H1 (cell line): ENCODE measurements at regions not wholly inside any gene's neighbourhood (a gene's known extent, or its start where the extent isn't known, plus 50 kb on each side); places are given as distances from the start of the nearest gene placed in this dataset.

Source experiments
- CTCF ChIA-PET: fragments of 300-600 bp; sonication (Branson Sonifier 250); formaldehyde crosslinking; loops from one replicate; lab custom pipeline; 2021; ENCODE audit not compliant: partially characterized antibody; lab: Charles Lee
- POLR2A ChIA-PET: fragments of 300-600 bp; sonication (Branson Sonifier 250); formaldehyde crosslinking; loops from one replicate; lab custom pipeline; 2021; ENCODE audit warnings: inconsistent platforms; ENCODE audit not compliant: partially characterized antibody; lab: Charles Lee
- DNase-seq, 2 experiments: peaks; one replicate each; pipeline versions ENCODE4 v3.0.0 to v3.0.0-alpha.2; 2010 to 2022; ENCODE audit warnings: low spot score in 2 of 2, low read depth in 1 of 2, mixed read lengths in 1 of 2
- FAIRE-seq: peaks from 2 replicates; lab custom pipeline; 2011; peaks lifted over from hg19 to GRCh38; lab: Jason Lieb, UNC
- H2AFZ ChIP-seq: 2 replicates; pipeline ENCODE4 v1.8.1; 2012; ENCODE audit warnings: low read length, inconsistent platforms
- H2AK5ac ChIP-seq: 2 replicates; pipeline ENCODE4 v1.6.1; 2013; ENCODE audit warnings: low read depth, low read length
- H2BK120ac ChIP-seq: replicated peaks from 2 replicates; pipeline ENCODE3; 2013; ENCODE audit warnings: low read depth, low read length, inconsistent platforms
- H2BK12ac ChIP-seq: 2 replicates; pipeline ENCODE4 v1.6.1; 2013; ENCODE audit warnings: low read depth, low read length
- H2BK15ac ChIP-seq: 2 replicates; pipeline ENCODE4 v1.6.1; 2013; ENCODE audit warnings: low read length
- H2BK20ac ChIP-seq: 2 replicates; pipeline ENCODE4 v1.6.1; 2013; ENCODE audit warnings: low read length
- H2BK5ac ChIP-seq: 2 replicates; pipeline ENCODE4 v1.6.1; 2013; ENCODE audit warnings: low read depth, low read length
- H3K14ac ChIP-seq: 2 replicates; pipeline ENCODE4 v1.6.1; 2013; ENCODE audit warnings: inconsistent platforms; ENCODE audit not compliant: insufficient read length
- H3K18ac ChIP-seq: 2 replicates; pipeline ENCODE4 v1.6.1; 2013; ENCODE audit warnings: low read length; ENCODE audit errors: extremely low read depth
- H3K23ac ChIP-seq: 2 replicates; pipeline ENCODE4 v1.6.1; 2013; ENCODE audit warnings: inconsistent platforms; ENCODE audit not compliant: insufficient read length
- H3K23me2 ChIP-seq: 2 replicates; pipeline ENCODE4 v1.6.1; 2013; ENCODE audit warnings: low read depth, low read length
- H3K27ac ChIP-seq: 2 replicates; pipeline ENCODE4 v1.6.1; 2011; ENCODE audit warnings: low read depth, low read length, inconsistent platforms
- H3K27me3 ChIP-seq, 4 experiments: replicated peaks in 1 of 4; 1 replicate in 1 of 4; 2 replicates in 3 of 4; pipeline versions ENCODE4 v1.6.1 to v1.8.1; 2011 to 2013; ENCODE audit warnings: low read length in 3 of 4, mild to moderate bottlenecking in 3 of 4, inconsistent platforms in 2 of 4, mixed read lengths in 2 of 4, moderate library complexity in 1 of 4; ENCODE audit not compliant: control insufficient read depth in 3 of 4, insufficient read depth in 3 of 4; ENCODE audit errors: extremely low read depth in 1 of 4
- H3K36me3 ChIP-seq, 4 experiments: 2 replicates each; pipeline versions ENCODE4 v1.6.1 to v1.8.1; 2011 to 2013; ENCODE audit warnings: mild to moderate bottlenecking in 4 of 4, low read length in 3 of 4, moderate library complexity in 2 of 4, control low read depth in 1 of 4, inconsistent platforms in 1 of 4; ENCODE audit not compliant: insufficient read depth in 4 of 4, control insufficient read depth in 2 of 4
- H3K4ac ChIP-seq: replicated peaks from 2 replicates; pipeline ENCODE3; 2013; ENCODE audit warnings: low read length, low read depth, mixed read lengths, inconsistent platforms; ENCODE audit not compliant: insufficient read length
- H3K4me1 ChIP-seq, 4 experiments: replicated peaks in 1 of 4; 1 replicate in 1 of 4; 2 replicates in 3 of 4; pipeline versions ENCODE4 v1.6.1 to v1.8.1; 2011 to 2013; ENCODE audit warnings: low read length in 3 of 4, inconsistent platforms in 2 of 4, mixed read lengths in 1 of 4; ENCODE audit not compliant: insufficient read depth in 4 of 4, control insufficient read depth in 3 of 4
- H3K4me2 ChIP-seq, 2 experiments: 2 replicates each; pipeline versions ENCODE4 v1.6.1 to v1.8.1; 2011 to 2013; ENCODE audit warnings: low read depth in 2 of 2, low read length in 2 of 2, control low read depth in 1 of 2, inconsistent platforms in 1 of 2, mild to moderate bottlenecking in 1 of 2; ENCODE audit not compliant: insufficient read depth in 1 of 2
- H3K4me3 ChIP-seq, 4 experiments: fragments of 200-600, 300-600 bp in 1 of 4; sonication (generic), shearing (Covaris generic), sonication (Bioruptor Twin) in 1 of 4; 2 replicates each; pipeline versions ENCODE4 v1.5.1 to v1.8.1; 2011 to 2016; ENCODE audit warnings: low read length in 4 of 4, low read depth in 3 of 4, control low read depth in 2 of 4, inconsistent platforms in 2 of 4, mild to moderate bottlenecking in 2 of 4, mixed read lengths in 1 of 4, moderate library complexity in 1 of 4; ENCODE audit not compliant: insufficient read depth in 2 of 4; ENCODE audit errors: extremely low read depth in 1 of 4
- H3K56ac ChIP-seq: replicated peaks from 2 replicates; pipeline ENCODE3; 2013; ENCODE audit warnings: low read depth, mild to moderate bottlenecking, mixed read lengths, low read length, inconsistent platforms; ENCODE audit not compliant: insufficient read length
- H3K79me1 ChIP-seq: 2 replicates; pipeline ENCODE4 v1.6.1; 2013; ENCODE audit warnings: low read depth, low read length, control low read depth
- H3K79me2 ChIP-seq, 2 experiments: 2 replicates each; pipeline versions ENCODE4 v1.6.1 to v1.8.1; 2012 to 2013; ENCODE audit warnings: low read length in 2 of 2, mild to moderate bottlenecking in 2 of 2, inconsistent platforms in 1 of 2; ENCODE audit not compliant: insufficient read depth in 2 of 2, control insufficient read depth in 1 of 2
- H3K9ac ChIP-seq, 4 experiments: replicated peaks in 1 of 4; 1 replicate in 1 of 4; 2 replicates in 3 of 4; pipeline versions ENCODE4 v1.6.1 to v1.8.1; 2011 to 2013; ENCODE audit warnings: low read depth in 3 of 4, low read length in 3 of 4, control low read depth in 2 of 4, mild to moderate bottlenecking in 2 of 4, moderate library complexity in 2 of 4, inconsistent platforms in 1 of 4; ENCODE audit errors: extremely low read depth in 1 of 4
- H3K9me3 ChIP-seq, 2 experiments: 2 replicates each; pipeline versions ENCODE4 v1.6.1 to v1.8.1; 2012 to 2013; ENCODE audit warnings: mild to moderate bottlenecking in 2 of 2, moderate library complexity in 2 of 2, control low read depth in 1 of 2, inconsistent platforms in 1 of 2, low read depth in 1 of 2, low read length in 1 of 2, mixed read lengths in 1 of 2; ENCODE audit not compliant: insufficient read depth in 2 of 2
- H4K20me1 ChIP-seq, 2 experiments: replicated peaks in 1 of 2; 2 replicates each; pipeline versions ENCODE3 to v1.8.1; 2011 to 2013; ENCODE audit warnings: inconsistent platforms in 2 of 2, low read length in 2 of 2, mild to moderate bottlenecking in 1 of 2; ENCODE audit not compliant: insufficient read depth in 2 of 2, control insufficient read depth in 1 of 2
- H4K5ac ChIP-seq: 2 replicates; pipeline ENCODE4 v1.6.1; 2013; ENCODE audit warnings: low read length, low read depth, mixed read lengths, inconsistent platforms; ENCODE audit not compliant: insufficient read length
- H4K8ac ChIP-seq: 2 replicates; pipeline ENCODE4 v1.8.0; 2013; ENCODE audit warnings: mild to moderate bottlenecking, moderate library complexity, low read length, inconsistent platforms; ENCODE audit not compliant: insufficient read depth; ENCODE audit errors: extremely low read depth
- H4K91ac ChIP-seq: replicated peaks from 2 replicates; pipeline ENCODE3; 2013; ENCODE audit warnings: low read length, mixed read lengths, inconsistent platforms; ENCODE audit not compliant: insufficient read length
- BRCA1 ChIP-seq: IDR thresholded peaks from 2 replicates; pipeline ENCODE4 v1.6.1; 2012; ENCODE audit warnings: low read depth, low read length, improper control_type of control experiment
- CEBPB ChIP-seq: IDR thresholded peaks from 2 replicates; pipeline ENCODE4 v1.6.1; 2012; ENCODE audit warnings: low read depth, low read length
- EP300 ChIP-seq, 2 experiments: IDR thresholded peaks; 1 replicate in 1 of 2; 2 replicates in 1 of 2; pipeline ENCODE4 v1.6.1; 2011 to 2012; ENCODE audit warnings: low read depth in 2 of 2, low read length in 2 of 2, mild to moderate bottlenecking in 2 of 2, borderline replicate concordance in 1 of 2, inconsistent platforms in 1 of 2, moderate library complexity in 1 of 2
- JUN ChIP-seq: IDR thresholded peaks from 2 replicates; pipeline ENCODE4 v1.6.1; 2011; ENCODE audit warnings: low read depth, mild to moderate bottlenecking, improper control_type of control experiment, low read length
- JUND ChIP-seq: IDR thresholded peaks from 2 replicates; pipeline ENCODE4 v1.6.1; 2011; ENCODE audit warnings: mild to moderate bottlenecking, improper control_type of control experiment, low read length
- KDM1A ChIP-seq: fragments of 200-600, 300-600 bp; sonication (generic); IDR thresholded peaks from 2 replicates; pipeline ENCODE4 v1.7.1; 2016; ENCODE audit warnings: mild to moderate bottlenecking, low read length, borderline replicate concordance
- MAX ChIP-seq: IDR thresholded peaks from 2 replicates; pipeline ENCODE4 v1.6.1; 2012; ENCODE audit warnings: inconsistent platforms
- PHF8 ChIP-seq: fragments of 200-600 bp; sonication (generic); conservative IDR thresholded peaks from 2 replicates; pipeline ENCODE4 v1.7.1; 2012; ENCODE audit warnings: low read depth, mild to moderate bottlenecking, inconsistent platforms, low read length, moderate library complexity
- POLR2A ChIP-seq, 2 experiments: IDR thresholded peaks; 1 replicate in 1 of 2; 2 replicates in 1 of 2; pipeline ENCODE4 v1.6.1; 2011; ENCODE audit warnings: low read depth in 2 of 2, low read length in 2 of 2, mild to moderate bottlenecking in 2 of 2; ENCODE audit errors: control extremely low read depth in 1 of 2
- RAD21 ChIP-seq, 2 experiments: IDR thresholded peaks in 1 of 2; conservative IDR thresholded peaks in 1 of 2; 2 replicates each; pipeline ENCODE4 v1.6.1; 2011; ENCODE audit warnings: low read depth in 2 of 2, low read length in 2 of 2, improper control_type of control experiment in 1 of 2, inconsistent platforms in 1 of 2, mild to moderate bottlenecking in 1 of 2, moderate library complexity in 1 of 2
- RBBP5 ChIP-seq: IDR thresholded peaks from 2 replicates; pipeline ENCODE4 v1.7.1; 2012; ENCODE audit warnings: low read depth, mild to moderate bottlenecking, inconsistent platforms, low read length, moderate library complexity, borderline replicate concordance
- RFX5 ChIP-seq: IDR thresholded peaks from 2 replicates; pipeline ENCODE4 v1.6.1; 2011; ENCODE audit warnings: low read depth, low read length, improper control_type of control experiment, borderline replicate concordance
- SAP30 ChIP-seq: fragments of 300-600 bp; sonication (generic); IDR thresholded peaks from 2 replicates; pipeline ENCODE4 v1.7.1; 2012; ENCODE audit warnings: low read length, moderate library complexity, mild to moderate bottlenecking, inconsistent platforms; ENCODE audit not compliant: insufficient read depth, insufficient replicate concordance
- SP1 ChIP-seq: IDR thresholded peaks from 2 replicates; pipeline ENCODE4 v1.6.1; 2011; ENCODE audit warnings: low read depth, low read length
- TCF12 ChIP-seq: IDR thresholded peaks from 2 replicates; pipeline ENCODE4 v1.6.1; 2011; ENCODE audit warnings: low read depth, mild to moderate bottlenecking, low read length
- WGBS, 2 experiments: shearing (Covaris generic) in 1 of 2; methylation state at CpG; one replicate each; pipeline versions ENCODE4 v1.1.6 to v1.1.7; 2013 to 2015; ENCODE audit warnings: low lambda C conversion rate in 2 of 2, mixed read lengths in 2 of 2, inconsistent platforms in 1 of 2, low coverage in 1 of 2, missing lambda C conversion rate in 1 of 2; ENCODE audit not compliant: insufficient replicate concordance in 2 of 2, insufficient coverage in 1 of 2, insufficient read length in 1 of 2; ENCODE audit errors: extremely low coverage in 1 of 2, missing lambda C conversion rate in 1 of 2; 5-methylcytosine and 5-hydroxymethylcytosine counted together

- no peaks in the 10 kb centered on the region for H4K20me1 ChIP-seq
- H2BK20ac ChIP-seq = no peak overlapping the region
- no peak overlapping the region for H2BK120ac ChIP-seq
- H2BK12ac ChIP-seq = no peak overlapping the region
- no peaks in the 10 kb centered on the region for H3K4me1 ChIP-seq
- H4K5ac ChIP-seq = no peak overlapping the region
- H3K18ac ChIP-seq = no peak overlapping the region
- no peaks in the 10 kb centered on the region; a peak in 1 of 4 replicates for H3K9me3 ChIP-seq
- H4K8ac ChIP-seq = no peak overlapping the region
- no peak overlapping the region for H3K4me2 ChIP-seq
- H3K23me2 ChIP-seq = no peaks in the 10 kb centered on the region
- CTCF ChIA-PET = no interaction called here
- H3K79me2 ChIP-seq = no peaks in the 10 kb centered on the region
- POLR2A ChIA-PET = no interaction called here
- DNase-seq (no peak), FAIRE-seq (no peak)
- no peaks in the 10 kb centered on the region for H3K79me1 ChIP-seq
- no peak overlapping the region for H3K27ac ChIP-seq
- no peak overlapping the region for H2BK15ac ChIP-seq
- H2BK5ac ChIP-seq = no peak overlapping the region
- H3K4me3 ChIP-seq = no peak overlapping the region
- H3K23ac ChIP-seq = no peak overlapping the region
- H3K27me3 ChIP-seq = no peaks in the 10 kb centered on the region
- H3K9ac ChIP-seq = no peak overlapping the region
- H3K4ac ChIP-seq = no peak overlapping the region
- no peak overlapping the region for H4K91ac ChIP-seq
- H2AK5ac ChIP-seq = no peak overlapping the region
- no peak overlapping the region for H3K14ac ChIP-seq
- no peak overlapping the region for H3K56ac ChIP-seq
- H2AFZ ChIP-seq = no peak overlapping the region
- 95% methylated on average over 1 of the region's 1 CpG; no CpG with 5 or more reads in 1 of the 2 experiments for WGBS, 2 experiments
- no peaks in the 10 kb centered on the region for H3K36me3 ChIP-seq
- no peak for TF ChIP-seq MAX
- no peak for TF ChIP-seq CEBPB
- no peak for TF ChIP-seq BRCA1
- TF ChIP-seq RAD21 (IDR thresholded peaks at IDR 0.05 in 1 of 2, conservative IDR thresholded peaks at IDR 0.05 in 1 of 2; ENCODE audit: low read depth in 2 of 2, low read length in 2 of 2) = no peak
- TF ChIP-seq JUND = no peak
- no peak for TF ChIP-seq JUN
- no peak for TF ChIP-seq POLR2A (IDR thresholded peaks at IDR 0.05; ENCODE audit: control extremely low read depth in 1 of 2, low read depth in 2 of 2, low read length in 2 of 2)
- no peak for TF ChIP-seq RBBP5
- no peak for TF ChIP-seq SP1
- TF ChIP-seq TCF12 = no peak
- TF ChIP-seq SAP30 = no peak
- TF ChIP-seq RFX5 = no peak
- no peak for TF ChIP-seq KDM1A
- no peak for TF ChIP-seq PHF8
- no peak for TF ChIP-seq EP300 (IDR thresholded peaks at IDR 0.05; ENCODE audit: borderline replicate concordance in 1 of 2, low read depth in 2 of 2, low read length in 2 of 2)
Observed at GRCh38 chr3:26967501-26967900, 344.9 kb downstream of the LRRC3B start.
